GM21360 (cell line): ENCODE measurements at regions not wholly inside any gene's neighbourhood (a gene's known extent, or its start where the extent isn't known, plus 50 kb on each side); places are given as distances from the start of the nearest gene placed in this dataset.
"Not testable (repeated sequence)": the region's sequence is repeated elsewhere in the genome, so short reads cannot be mapped to it uniquely, and the experiment has no call there.

Source experiments
- ATAC-seq: cut with Tn5 transposase; IDR thresholded peaks from one replicate; pipeline ENCODE4 v1.9.1; 2021; ENCODE audit warnings: mild to moderate bottlenecking, moderate library complexity; ENCODE audit not compliant: unreplicated experiment

- ATAC-seq: no peak
These were observed 603.5 kb upstream of the ADAMTS5 start for GRCh38 chr21:27570306-27570868.

- ATAC-seq: no peak
These were observed 602.9 kb upstream of the ADAMTS5 start for GRCh38 chr21:27569831-27570230.

- no peak for ATAC-seq
These were observed 602.2 kb upstream of the ADAMTS5 start for GRCh38 chr21:27569091-27569490.

- ATAC-seq: no peak
These were observed 600.5 kb upstream of the ADAMTS5 start for GRCh38 chr21:27567381-27567780.

GRCh38 chr21:27566521-27566920 is 599.6 kb upstream of the ADAMTS5 start:
- ATAC-seq: no peak

GRCh38 chr21:27565364-27565763 is 598.5 kb upstream of the ADAMTS5 start:
- ATAC-seq: no peak

- ATAC-seq: no peak
These were observed 597.9 kb upstream of the ADAMTS5 start for GRCh38 chr21:27564684-27565301.

GRCh38 chr21:27562303-27562702 is 595.4 kb upstream of the ADAMTS5 start:
- ATAC-seq: no peak

GRCh38 chr21:27561116-27561515 is 594.2 kb upstream of the ADAMTS5 start:
- ATAC-seq: no peak

- ATAC-seq: no peak
These were observed 590.5 kb upstream of the ADAMTS5 start for GRCh38 chr21:27557356-27557755.

- no peak for ATAC-seq
These were observed 589.1 kb upstream of the ADAMTS5 start for GRCh38 chr21:27555996-27556395.

GRCh38 chr21:27550287-27550686 is 583.4 kb upstream of the ADAMTS5 start:
- no peak for ATAC-seq

GRCh38 chr21:27548486-27548885 is 581.6 kb upstream of the ADAMTS5 start:
- ATAC-seq: no peak

- ATAC-seq: no peak
These were observed 579.0 kb upstream of the ADAMTS5 start for GRCh38 chr21:27545754-27546349.

GRCh38 chr21:27542126-27542525 is 575.2 kb upstream of the ADAMTS5 start:
- ATAC-seq: not testable (repeated sequence)

- no peak for ATAC-seq
These were observed 569.4 kb upstream of the ADAMTS5 start for GRCh38 chr21:27536319-27536718.

- ATAC-seq: no peak
These were observed 568.3 kb upstream of the ADAMTS5 start for GRCh38 chr21:27535188-27535587.

- ATAC-seq: no peak
These were observed 567.3 kb upstream of the ADAMTS5 start for GRCh38 chr21:27534206-27534605.

- ATAC-seq: no peak
These were observed 565.2 kb upstream of the ADAMTS5 start for GRCh38 chr21:27532076-27532475.

GRCh38 chr21:27528697-27529096 is 561.8 kb upstream of the ADAMTS5 start:
- ATAC-seq: no peak

- no peak for ATAC-seq
These were observed 559.6 kb upstream of the ADAMTS5 start for GRCh38 chr21:27526451-27526850.

GRCh38 chr21:27525780-27526179 is 558.9 kb upstream of the ADAMTS5 start:
- no peak for ATAC-seq

GRCh38 chr21:27519361-27519760 is 552.5 kb upstream of the ADAMTS5 start:
- no peak for ATAC-seq
